MM.1S (cell line): ENCODE measurements at regions not wholly inside any gene's neighbourhood (a gene's known extent, or its start where the extent isn't known, plus 50 kb on each side); places are given as distances from the start of the nearest gene placed in this dataset.

ENCODE experiments used
- EZH2phosphoT487 ChIP-seq: fragments of 300-600 bp; sonication (generic); IDR thresholded peaks from 2 replicates; pipeline ENCODE4 v1.6.1; 2018; ENCODE audit warnings: antibody characterized with exemption, low read length
- TF ChIP-seq, protein P1 (sequence below): fragments of 300-600 bp; sonication (generic); IDR thresholded peaks from 2 replicates; pipeline ENCODE4 v1.5.1; 2016; ENCODE audit warnings: antibody characterized with exemption, low read length, mixed read lengths

DNA sequence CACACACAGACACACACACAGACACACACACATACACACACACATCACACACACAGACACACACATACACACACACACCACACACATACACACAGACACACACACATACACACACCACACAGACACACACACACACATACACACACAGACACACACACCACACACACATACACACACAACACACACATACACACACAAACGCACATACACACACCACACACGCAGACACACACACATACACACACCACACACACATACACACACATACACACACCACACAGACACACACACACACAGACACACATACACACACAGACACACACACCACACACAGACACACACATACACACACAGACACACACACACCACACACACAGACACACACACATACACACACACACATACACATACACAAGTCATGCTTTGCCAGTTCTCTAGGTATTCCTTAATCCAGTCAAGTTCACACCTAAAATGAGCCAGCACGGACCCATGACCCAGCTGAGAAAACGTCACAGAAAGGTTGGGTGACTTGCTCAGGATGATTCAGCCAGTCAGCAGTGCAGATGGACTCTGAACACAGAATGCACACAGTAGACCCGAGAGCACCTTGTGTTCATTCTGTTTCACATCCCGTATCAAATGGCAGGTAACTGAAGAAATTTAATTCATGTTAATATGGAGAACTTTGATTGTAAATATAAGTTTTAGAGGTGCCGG, 746.4 kb downstream of the MTRR start:
- TF ChIP-seq, protein P1, sequence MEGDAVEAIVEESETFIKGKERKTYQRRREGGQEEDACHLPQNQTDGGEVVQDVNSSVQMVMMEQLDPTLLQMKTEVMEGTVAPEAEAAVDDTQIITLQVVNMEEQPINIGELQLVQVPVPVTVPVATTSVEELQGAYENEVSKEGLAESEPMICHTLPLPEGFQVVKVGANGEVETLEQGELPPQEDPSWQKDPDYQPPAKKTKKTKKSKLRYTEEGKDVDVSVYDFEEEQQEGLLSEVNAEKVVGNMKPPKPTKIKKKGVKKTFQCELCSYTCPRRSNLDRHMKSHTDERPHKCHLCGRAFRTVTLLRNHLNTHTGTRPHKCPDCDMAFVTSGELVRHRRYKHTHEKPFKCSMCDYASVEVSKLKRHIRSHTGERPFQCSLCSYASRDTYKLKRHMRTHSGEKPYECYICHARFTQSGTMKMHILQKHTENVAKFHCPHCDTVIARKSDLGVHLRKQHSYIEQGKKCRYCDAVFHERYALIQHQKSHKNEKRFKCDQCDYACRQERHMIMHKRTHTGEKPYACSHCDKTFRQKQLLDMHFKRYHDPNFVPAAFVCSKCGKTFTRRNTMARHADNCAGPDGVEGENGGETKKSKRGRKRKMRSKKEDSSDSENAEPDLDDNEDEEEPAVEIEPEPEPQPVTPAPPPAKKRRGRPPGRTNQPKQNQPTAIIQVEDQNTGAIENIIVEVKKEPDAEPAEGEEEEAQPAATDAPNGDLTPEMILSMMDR = no peak
- TF ChIP-seq EZH2phosphoT487 = no peak
